IPS-15b (cell line): ENCODE measurements at regions not wholly inside any gene's neighbourhood (a gene's known extent, or its start where the extent isn't known, plus 50 kb on each side); places are given as distances from the start of the nearest gene placed in this dataset.

ENCODE experiments used
- H3K27me3 ChIP-seq: one replicate; pipeline ENCODE4 v1.6.1; 2013; ENCODE audit warnings: low read length; ENCODE audit not compliant: control insufficient read depth, insufficient read depth
- H3K36me3 ChIP-seq: one replicate; pipeline ENCODE4 v1.6.1; 2013; ENCODE audit warnings: low read length; ENCODE audit not compliant: control insufficient read depth, insufficient read depth
- H3K4me1 ChIP-seq: one replicate; pipeline ENCODE4 v1.6.1; 2013; ENCODE audit warnings: mild to moderate bottlenecking, low read length; ENCODE audit not compliant: control insufficient read depth, insufficient read depth
- H3K4me3 ChIP-seq: one replicate; pipeline ENCODE4 v1.5.1; 2013; ENCODE audit warnings: low read depth, low read length
- H3K9ac ChIP-seq: one replicate; pipeline ENCODE4 v1.6.1; 2013; ENCODE audit warnings: low read depth, mild to moderate bottlenecking, low read length
- H3K9me3 ChIP-seq: one replicate; pipeline ENCODE4 v1.6.1; 2013; ENCODE audit warnings: mild to moderate bottlenecking, low read length; ENCODE audit not compliant: control insufficient read depth, insufficient read depth

- H3K36me3 ChIP-seq, result no peaks in the 10 kb centered on the region
- no peaks in the 10 kb centered on the region for H3K9me3 ChIP-seq
- H3K27me3 ChIP-seq, result no peaks in the 10 kb centered on the region
- no peak overlapping the region for H3K4me3 ChIP-seq
- peaks cover 3% of the 10 kb centered on the region for H3K4me1 ChIP-seq
- H3K9ac ChIP-seq, result no peak overlapping the region
Measured at GRCh38 chr11:130606781-130607511, 158.5 kb downstream of the ADAMTS15 start.

DNA sequence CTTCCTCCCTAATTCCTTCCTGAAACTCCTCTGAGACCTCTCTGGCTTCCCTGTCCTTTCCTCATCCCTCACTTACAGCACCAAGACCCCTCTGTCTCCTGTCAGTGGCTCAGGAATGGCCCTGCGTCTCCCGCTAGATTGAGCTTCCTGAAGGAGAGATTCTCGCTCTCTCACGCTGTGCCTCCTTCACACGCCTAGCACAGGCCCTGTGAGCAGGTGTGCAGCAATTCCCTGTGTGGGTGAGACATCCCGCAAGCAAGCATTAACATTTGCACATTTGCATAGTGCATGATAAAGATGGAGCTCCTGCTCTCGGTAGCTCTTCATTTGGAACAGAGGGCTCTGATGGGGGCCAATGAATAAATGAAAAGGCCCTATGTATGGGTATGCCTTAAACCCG is 159.8 kb downstream of the ADAMTS15 start:
- H3K4me3 ChIP-seq, result no peak overlapping the region
- peaks cover 3% of the 10 kb centered on the region for H3K4me1 ChIP-seq
- H3K9me3 ChIP-seq, result no peaks in the 10 kb centered on the region
- H3K9ac ChIP-seq, result no peak overlapping the region
- H3K27me3 ChIP-seq, result no peaks in the 10 kb centered on the region
- no peaks in the 10 kb centered on the region for H3K36me3 ChIP-seq

GRCh38 chr11:130609121-130610035 is 160.9 kb downstream of the ADAMTS15 start:
- Histone ChIP-seq H3K4me1 (peaks cover 3% of the 10 kb centered on the region), H3K4me3 (no peak overlapping the region), H3K9ac (no peak overlapping the region), H3K27me3 (no peaks in the 10 kb centered on the region), H3K36me3 (no peaks in the 10 kb centered on the region), H3K9me3 (no peaks in the 10 kb centered on the region)

DNA sequence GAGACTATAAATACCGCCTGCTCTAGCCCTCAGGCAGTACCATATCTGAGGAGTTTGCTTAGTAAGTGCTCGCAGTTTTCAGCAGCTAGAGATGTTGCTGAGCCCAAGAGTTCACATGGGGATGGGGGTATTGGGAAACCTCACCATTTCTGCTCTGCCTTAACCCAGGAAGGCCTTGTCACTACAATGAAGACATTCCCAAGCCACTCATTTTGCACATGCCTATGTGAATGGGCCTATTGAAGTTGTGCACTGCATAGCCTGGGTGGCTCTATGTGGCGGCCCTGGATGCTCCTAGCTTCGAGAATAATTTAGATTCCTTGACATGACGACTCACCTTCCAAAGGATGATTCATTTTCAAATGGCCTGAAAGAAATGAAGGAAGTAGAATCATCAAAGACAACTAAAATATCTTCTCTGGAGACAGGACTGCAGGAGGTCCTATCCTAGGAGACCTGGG is 163.4 kb downstream of the ADAMTS15 start:
- Histone ChIP-seq H3K36me3 (no peaks in the 10 kb centered on the region), H3K9me3 (no peaks in the 10 kb centered on the region), H3K4me1 (peaks cover 3% of the 10 kb centered on the region), H3K27me3 (no peaks in the 10 kb centered on the region), H3K9ac (no peak overlapping the region), H3K4me3 (no peak overlapping the region)

GRCh38 chr11:130612291-130612851 is 163.9 kb downstream of the ADAMTS15 start:
- Histone ChIP-seq H3K9ac (no peak overlapping the region), H3K36me3 (no peaks in the 10 kb centered on the region), H3K4me3 (no peak overlapping the region), H3K4me1 (peaks cover 3% of the 10 kb centered on the region), H3K9me3 (no peaks in the 10 kb centered on the region), H3K27me3 (no peaks in the 10 kb centered on the region)

GRCh38 chr11:130613396-130613795 is 165.0 kb downstream of the ADAMTS15 start:
- Histone ChIP-seq H3K4me3 (no peak overlapping the region), H3K4me1 (peaks cover under 1% of the 10 kb centered on the region), H3K27me3 (no peaks in the 10 kb centered on the region), H3K9me3 (peaks cover 4% of the 10 kb centered on the region), H3K9ac (no peak overlapping the region), H3K36me3 (no peaks in the 10 kb centered on the region)

GRCh38 chr11:130614591-130614990 is 166.1 kb downstream of the ADAMTS15 start:
- H3K36me3 ChIP-seq, result no peaks in the 10 kb centered on the region
- no peaks in the 10 kb centered on the region for H3K27me3 ChIP-seq
- no peak overlapping the region for H3K9ac ChIP-seq
- H3K9me3 ChIP-seq, result peaks cover 4% of the 10 kb centered on the region
- no peak overlapping the region for H3K4me3 ChIP-seq
- no peaks in the 10 kb centered on the region for H3K4me1 ChIP-seq

DNA sequence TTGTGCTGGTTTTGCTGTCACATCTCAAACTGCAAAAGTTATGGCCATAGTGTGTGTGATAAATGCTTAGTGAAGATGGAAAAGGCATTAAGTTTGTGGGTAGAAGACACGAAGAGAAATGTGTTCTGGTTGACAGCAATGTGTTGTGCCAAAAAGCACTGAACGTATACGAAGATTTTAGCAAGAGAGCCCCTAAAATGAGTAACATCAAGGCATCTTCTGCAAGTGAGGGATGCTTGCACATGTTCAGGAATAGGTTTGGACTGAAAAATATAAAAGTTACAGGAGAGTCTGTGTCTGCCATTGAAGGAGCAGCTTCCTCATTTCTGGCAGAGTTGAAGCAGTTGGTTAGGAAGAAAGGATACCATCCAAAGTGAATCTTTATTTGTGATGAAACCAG is 167.1 kb downstream of the ADAMTS15 start:
- peaks cover 4% of the 10 kb centered on the region for H3K9me3 ChIP-seq
- no peak overlapping the region for H3K9ac ChIP-seq
- H3K4me1 ChIP-seq, result no peaks in the 10 kb centered on the region
- H3K4me3 ChIP-seq, result no peak overlapping the region
- H3K36me3 ChIP-seq, result no peaks in the 10 kb centered on the region
- no peaks in the 10 kb centered on the region for H3K27me3 ChIP-seq

GRCh38 chr11:130616573-130616972 is 168.1 kb downstream of the ADAMTS15 start:
- no peaks in the 10 kb centered on the region for H3K4me1 ChIP-seq
- H3K36me3 ChIP-seq, result no peaks in the 10 kb centered on the region
- no peak overlapping the region for H3K4me3 ChIP-seq
- peaks cover 4% of the 10 kb centered on the region for H3K9me3 ChIP-seq
- no peak overlapping the region for H3K9ac ChIP-seq
- no peaks in the 10 kb centered on the region for H3K27me3 ChIP-seq

- no peaks in the 10 kb centered on the region for H3K36me3 ChIP-seq
- peaks cover 4% of the 10 kb centered on the region for H3K9me3 ChIP-seq
- no peak overlapping the region for H3K4me3 ChIP-seq
- H3K9ac ChIP-seq, result no peak overlapping the region
- no peaks in the 10 kb centered on the region for H3K27me3 ChIP-seq
- H3K4me1 ChIP-seq, result no peaks in the 10 kb centered on the region
Measured at GRCh38 chr11:130617001-130617400, 168.6 kb downstream of the ADAMTS15 start.

DNA sequence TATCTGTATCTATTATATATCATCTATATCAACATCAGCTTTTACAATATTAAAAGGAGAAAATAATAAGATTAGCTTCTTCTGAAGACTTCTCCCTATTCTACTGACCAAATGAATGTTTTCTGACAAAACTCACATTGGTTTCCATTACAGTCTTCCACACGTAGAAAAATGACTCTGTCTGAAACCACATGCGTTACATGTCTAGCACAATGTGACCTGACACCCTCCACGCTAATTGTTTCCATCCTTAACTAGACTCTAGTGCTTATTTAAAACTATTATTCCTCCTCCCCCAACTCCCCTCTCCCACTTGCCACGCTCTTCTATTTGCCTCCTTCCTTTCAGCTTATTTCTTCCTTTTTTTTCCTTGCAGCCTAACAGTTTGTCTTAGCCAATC is 172.1 kb downstream of the ADAMTS15 start:
- Histone ChIP-seq H3K4me1 (no peaks in the 10 kb centered on the region), H3K36me3 (no peaks in the 10 kb centered on the region), H3K27me3 (no peaks in the 10 kb centered on the region), H3K9ac (no peak overlapping the region), H3K4me3 (no peak overlapping the region), H3K9me3 (peaks cover 4% of the 10 kb centered on the region)
